Mesendoderm (in vitro differentiated cells): ENCODE measurements at regions not wholly inside any gene's neighbourhood (a gene's known extent, or its start where the extent isn't known, plus 50 kb on each side); places are given as distances from the start of the nearest gene placed in this dataset.
"Not testable (repeated sequence)": the region's sequence is repeated elsewhere in the genome, so short reads cannot be mapped to it uniquely, and the experiment has no call there.

ENCODE experiments used
- DNase-seq: peaks from one replicate; pipeline ENCODE4 v3.0.0; 2013
- H2AK5ac ChIP-seq: 2 replicates; pipeline ENCODE4 v1.6.1; 2013; ENCODE audit warnings: low read length, inconsistent platforms
- H2BK120ac ChIP-seq: 2 replicates; pipeline ENCODE4 v1.6.1; 2013; ENCODE audit warnings: low read depth, mild to moderate bottlenecking, low read length, moderate library complexity, mixed read lengths
- H2BK15ac ChIP-seq: replicated peaks from 2 replicates; pipeline ENCODE4 v1.6.1; 2013; ENCODE audit warnings: low read depth, mild to moderate bottlenecking, moderate library complexity
- H2BK5ac ChIP-seq: 2 replicates; pipeline ENCODE4 v1.6.1; 2013; ENCODE audit warnings: low read length, inconsistent platforms
- H3K18ac ChIP-seq: 2 replicates; pipeline ENCODE4 v1.6.1; 2013; ENCODE audit warnings: mild to moderate bottlenecking, low read length, mixed read lengths
- H3K23ac ChIP-seq: one replicate; pipeline ENCODE4 v1.6.1; 2013; ENCODE audit warnings: low read length
- H3K27ac ChIP-seq: 2 replicates; pipeline ENCODE4 v1.5.1; 2013; ENCODE audit warnings: low read depth, mild to moderate bottlenecking, inconsistent platforms, low read length, moderate library complexity
- H3K27me3 ChIP-seq: 2 replicates; pipeline ENCODE4 v1.6.1; 2013; ENCODE audit warnings: low read length, control low read depth, mild to moderate bottlenecking, inconsistent platforms; ENCODE audit not compliant: insufficient read depth, poor library complexity
- H3K36me3 ChIP-seq: 2 replicates; pipeline ENCODE4 v1.6.1; 2013; ENCODE audit warnings: low read length, inconsistent platforms; ENCODE audit not compliant: control insufficient read depth, insufficient read depth
- H3K4ac ChIP-seq: one replicate; pipeline ENCODE4 v1.6.1; 2013; ENCODE audit warnings: low read depth, mild to moderate bottlenecking, low read length, moderate library complexity
- H3K4me1 ChIP-seq: 2 replicates; pipeline ENCODE4 v1.6.1; 2013; ENCODE audit warnings: low read depth, low read length, inconsistent platforms; ENCODE audit not compliant: control insufficient read depth
- H3K4me2 ChIP-seq: 2 replicates; pipeline ENCODE4 v1.6.1; 2013; ENCODE audit warnings: low read length
- H3K4me3 ChIP-seq: 2 replicates; pipeline ENCODE4 v1.5.1; 2013; ENCODE audit warnings: mild to moderate bottlenecking, low read length
- H3K56ac ChIP-seq: one replicate; pipeline ENCODE4 v1.6.1; 2013; ENCODE audit warnings: low read length
- H3K79me1 ChIP-seq: 2 replicates; pipeline ENCODE4 v1.6.1; 2013; ENCODE audit warnings: low read length, inconsistent platforms
- H3K79me2 ChIP-seq: 2 replicates; pipeline ENCODE4 v1.6.1; 2013; ENCODE audit warnings: mild to moderate bottlenecking, low read length; ENCODE audit not compliant: control insufficient read depth, insufficient read depth
- H3K9ac ChIP-seq: 2 replicates; pipeline ENCODE4 v1.6.1; 2013; ENCODE audit warnings: low read length, inconsistent platforms
- H4K5ac ChIP-seq: one replicate; pipeline ENCODE4 v1.6.1; 2013; ENCODE audit warnings: low read length
- H4K8ac ChIP-seq: one replicate; pipeline ENCODE4 v1.6.1; 2013; ENCODE audit warnings: low read depth, mild to moderate bottlenecking, control low read depth, low read length, moderate library complexity
- WGBS: extraction: QIAGEN DNeasy Blood & Tissue Kit; methylation state at CpG from one replicate; pipeline ENCODE4 v1.1.7; 2013; ENCODE audit warnings: low lambda C conversion rate, missing lambda C conversion rate; ENCODE audit not compliant: insufficient coverage; ENCODE audit errors: extremely low coverage; 5-methylcytosine and 5-hydroxymethylcytosine counted together

DNA sequence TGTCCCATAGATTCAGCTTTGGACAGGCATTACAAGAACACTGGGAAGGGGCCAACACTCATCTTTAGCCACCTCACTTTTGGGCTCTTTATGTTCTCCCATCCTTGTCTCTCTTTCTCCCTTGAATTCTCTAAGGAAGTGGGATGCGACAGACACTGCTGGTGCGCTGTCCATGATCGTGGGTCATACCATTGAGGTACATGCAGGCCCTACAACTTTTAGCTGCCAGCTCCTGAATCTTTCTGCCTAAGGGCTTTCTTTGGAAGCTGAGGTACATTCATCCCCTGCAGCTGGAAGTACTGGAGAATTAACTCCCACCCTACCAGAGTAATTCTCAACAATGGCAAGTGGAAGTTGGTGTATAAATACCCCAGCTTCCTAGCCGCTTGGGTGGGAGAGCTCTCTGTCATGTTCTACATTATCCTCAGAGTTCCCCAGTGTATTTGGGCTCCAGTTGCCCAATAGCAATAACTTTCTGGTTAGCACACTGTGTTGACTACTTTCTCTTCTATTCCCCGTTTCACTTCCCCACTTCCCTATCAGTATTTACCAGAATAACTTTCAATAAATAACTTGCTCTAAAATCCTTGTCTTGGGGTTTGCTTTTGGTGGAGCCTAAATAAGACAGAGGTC is 75.6 kb upstream of the ADRA1D start:
- no peak overlapping the region for H2BK15ac ChIP-seq
- no peak overlapping the region for H3K4ac ChIP-seq
- no peak overlapping the region for H2AK5ac ChIP-seq
- H2BK5ac ChIP-seq, result no peak overlapping the region
- DNase-seq, result no peak
- H3K36me3 ChIP-seq, result no peaks in the 10 kb centered on the region
- H3K27ac ChIP-seq, result no peak overlapping the region
- no peak overlapping the region for H3K9ac ChIP-seq
- H3K79me2 ChIP-seq, result no peaks in the 10 kb centered on the region
- no peaks in the 10 kb centered on the region for H3K4me1 ChIP-seq
- H3K4me2 ChIP-seq, result no peak overlapping the region
- H2BK120ac ChIP-seq, result no peak overlapping the region
- no CpG with 5 or more reads among the region's 5 CpGs for WGBS
- no peak overlapping the region for H3K56ac ChIP-seq
- H4K8ac ChIP-seq, result no peak overlapping the region
- H3K4me3 ChIP-seq, result no peak overlapping the region
- no peak overlapping the region for H3K23ac ChIP-seq
- no peaks in the 10 kb centered on the region for H3K79me1 ChIP-seq
- H4K5ac ChIP-seq, result no peak overlapping the region
- no peaks in the 10 kb centered on the region for H3K27me3 ChIP-seq
- no peak overlapping the region for H3K18ac ChIP-seq

DNA sequence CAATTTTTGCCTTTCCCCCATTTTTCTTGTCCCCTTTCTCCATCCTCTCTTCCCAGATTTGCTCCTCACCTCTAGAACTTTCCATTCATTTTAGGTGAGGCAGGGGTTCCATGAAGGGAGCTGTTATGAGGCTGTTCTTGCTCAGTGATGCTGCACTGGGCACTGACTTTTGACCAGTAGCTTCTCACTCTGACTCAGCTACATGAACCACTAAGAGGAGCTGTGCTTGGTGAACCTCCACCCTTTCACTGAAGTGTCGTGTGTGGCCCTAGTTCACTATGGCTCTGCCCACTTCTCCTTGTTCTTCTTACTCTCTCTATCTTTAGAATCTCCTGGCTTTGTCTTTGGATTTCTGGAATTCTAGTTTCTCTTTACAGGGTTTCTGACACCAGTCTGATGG is 73.4 kb upstream of the ADRA1D start:
- no peak overlapping the region for H2BK15ac ChIP-seq
- H3K56ac ChIP-seq, result no peak overlapping the region
- no CpG with 5 or more reads among the region's 1 CpG for WGBS
- H3K36me3 ChIP-seq, result no peaks in the 10 kb centered on the region
- H2BK120ac ChIP-seq, result no peak overlapping the region
- no peak overlapping the region for H3K27ac ChIP-seq
- no peaks in the 10 kb centered on the region for H3K27me3 ChIP-seq
- H3K4ac ChIP-seq, result no peak overlapping the region
- H2AK5ac ChIP-seq, result no peak overlapping the region
- no peaks in the 10 kb centered on the region for H3K4me1 ChIP-seq
- no peak overlapping the region for H4K8ac ChIP-seq
- no peak overlapping the region for H3K18ac ChIP-seq
- no peaks in the 10 kb centered on the region for H3K79me1 ChIP-seq
- DNase-seq, result no peak
- H3K4me2 ChIP-seq, result no peak overlapping the region
- no peak overlapping the region for H4K5ac ChIP-seq
- H3K4me3 ChIP-seq, result no peak overlapping the region
- no peak overlapping the region for H3K23ac ChIP-seq
- H3K9ac ChIP-seq, result no peak overlapping the region
- no peak overlapping the region for H2BK5ac ChIP-seq
- H3K79me2 ChIP-seq, result no peaks in the 10 kb centered on the region

DNA sequence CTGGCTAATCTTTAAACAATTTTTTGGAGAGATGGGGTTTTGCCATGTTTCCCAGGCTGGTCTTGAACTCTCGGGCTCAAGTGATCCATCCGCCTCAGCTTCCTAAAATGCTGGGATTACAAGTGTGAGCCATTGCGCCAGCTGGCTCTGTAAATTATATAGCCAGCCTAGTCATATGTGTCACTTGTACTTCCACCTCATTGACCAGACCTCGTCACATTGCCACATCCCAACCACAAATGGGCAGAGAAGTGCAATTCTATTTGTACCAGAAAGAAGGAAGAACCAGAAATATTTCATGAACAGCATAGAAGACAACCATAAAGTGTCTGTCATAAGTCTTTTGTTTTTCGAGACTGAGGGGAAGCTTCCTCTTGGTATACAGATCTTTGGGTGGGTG is 71.2 kb upstream of the ADRA1D start:
- no peaks in the 10 kb centered on the region for H3K36me3 ChIP-seq
- H4K8ac ChIP-seq, result no peak overlapping the region
- no peak overlapping the region for H3K9ac ChIP-seq
- H4K5ac ChIP-seq, result no peak overlapping the region
- WGBS, result no CpG with 5 or more reads among the region's 5 CpGs
- H3K79me1 ChIP-seq, result no peaks in the 10 kb centered on the region
- H3K27ac ChIP-seq, result no peak overlapping the region
- H2BK15ac ChIP-seq, result no peak overlapping the region
- no peaks in the 10 kb centered on the region for H3K79me2 ChIP-seq
- H2BK120ac ChIP-seq, result no peak overlapping the region
- no peaks in the 10 kb centered on the region for H3K27me3 ChIP-seq
- H2AK5ac ChIP-seq, result no peak overlapping the region
- no peak overlapping the region for H3K56ac ChIP-seq
- no peak overlapping the region for H3K4me3 ChIP-seq
- no peak overlapping the region for H3K4ac ChIP-seq
- no peak overlapping the region for H3K4me2 ChIP-seq
- H3K4me1 ChIP-seq, result no peaks in the 10 kb centered on the region
- no peak for DNase-seq
- H2BK5ac ChIP-seq, result no peak overlapping the region
- H3K18ac ChIP-seq, result no peak overlapping the region
- no peak overlapping the region for H3K23ac ChIP-seq

DNA sequence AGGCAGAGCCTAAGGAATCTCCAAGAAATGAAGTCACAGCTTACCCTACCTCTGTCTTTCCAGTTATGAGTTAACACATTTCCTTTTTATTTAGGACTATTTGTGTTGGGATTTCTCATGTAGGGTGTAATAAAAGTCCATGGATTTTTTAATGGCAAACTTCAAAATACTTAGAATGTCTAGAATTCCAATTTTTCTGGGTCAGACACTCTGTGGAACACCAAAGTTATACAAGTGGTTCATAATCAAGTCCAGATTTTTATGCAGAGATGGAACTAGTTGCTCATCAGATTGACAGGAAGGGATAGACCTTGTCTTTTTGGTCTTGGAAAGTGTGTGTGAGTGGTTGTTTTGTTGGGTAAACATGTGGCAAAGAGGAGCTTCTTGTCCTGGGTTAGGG is 69.8 kb upstream of the ADRA1D start:
- H3K4me1 ChIP-seq, result no peaks in the 10 kb centered on the region
- H3K18ac ChIP-seq, result no peak overlapping the region
- no peak overlapping the region for H3K27ac ChIP-seq
- no peak overlapping the region for H2BK120ac ChIP-seq
- H2BK5ac ChIP-seq, result no peak overlapping the region
- H4K5ac ChIP-seq, result no peak overlapping the region
- no peak overlapping the region for H4K8ac ChIP-seq
- no peak overlapping the region for H3K56ac ChIP-seq
- no peak overlapping the region for H3K4ac ChIP-seq
- no peak overlapping the region for H2BK15ac ChIP-seq
- no peak overlapping the region for H3K9ac ChIP-seq
- no peaks in the 10 kb centered on the region for H3K79me1 ChIP-seq
- no peak overlapping the region for H3K23ac ChIP-seq
- no peaks in the 10 kb centered on the region for H3K27me3 ChIP-seq
- H2AK5ac ChIP-seq, result no peak overlapping the region
- no peak overlapping the region for H3K4me2 ChIP-seq
- no peak overlapping the region for H3K4me3 ChIP-seq
- no peaks in the 10 kb centered on the region for H3K36me3 ChIP-seq
- DNase-seq, result no peak
- H3K79me2 ChIP-seq, result no peaks in the 10 kb centered on the region

DNA sequence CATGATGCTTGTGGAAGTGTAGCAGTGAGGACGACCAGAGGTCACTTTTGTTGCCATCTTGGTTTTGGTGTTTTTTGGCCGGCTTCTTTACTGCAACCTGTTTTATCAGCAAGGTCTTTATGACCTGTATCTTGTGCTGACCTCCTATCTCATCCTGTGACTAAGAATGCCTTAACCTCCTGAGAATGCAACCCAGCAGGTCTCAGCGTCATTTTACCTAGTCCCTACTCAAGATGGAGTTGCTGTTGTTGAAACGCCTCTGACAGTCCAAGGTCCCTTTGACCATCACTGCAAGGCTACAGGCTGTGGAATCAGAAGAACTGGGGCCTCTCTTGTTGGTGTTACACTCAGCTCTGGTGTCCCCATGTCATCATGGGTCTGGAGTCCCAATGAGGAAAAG is 61.5 kb upstream of the ADRA1D start:
- H3K4ac ChIP-seq, H3K4me1 ChIP-seq, H3K4me3 ChIP-seq, H2BK15ac ChIP-seq, H3K18ac ChIP-seq, H2AK5ac ChIP-seq, H3K9ac ChIP-seq, DNase-seq, H3K23ac ChIP-seq, H2BK120ac ChIP-seq, H3K27ac ChIP-seq, H3K79me2 ChIP-seq, H3K4me2 ChIP-seq, H3K27me3 ChIP-seq, H4K8ac ChIP-seq, H3K79me1 ChIP-seq, H2BK5ac ChIP-seq, H4K5ac ChIP-seq, H3K56ac ChIP-seq, H3K36me3 ChIP-seq: not testable (repeated sequence)
- WGBS, result no CpG with 5 or more reads among the region's 4 CpGs

DNA sequence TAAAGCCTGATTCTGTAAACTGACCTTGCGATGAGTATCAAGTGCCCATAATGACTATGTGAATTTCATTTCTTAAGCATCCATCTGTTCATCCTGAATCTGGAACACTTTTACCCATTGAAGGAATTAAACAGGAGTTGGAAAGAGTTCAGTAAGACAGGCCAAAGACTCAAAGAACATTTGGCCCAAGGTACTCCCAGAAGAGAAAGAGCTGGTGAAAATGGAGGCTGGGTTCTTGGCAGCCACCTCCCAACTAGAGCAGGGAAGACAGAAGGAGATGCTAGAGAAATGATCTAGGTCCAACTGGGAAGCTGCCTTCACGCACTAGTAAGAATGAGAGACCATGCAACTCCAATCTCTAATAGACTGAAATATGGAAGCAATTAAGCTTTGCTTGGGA is 57.1 kb upstream of the ADRA1D start:
- Histone ChIP-seq H2BK15ac (no peak overlapping the region), H3K27ac (no peak overlapping the region), H3K4me2 (no peak overlapping the region), H3K79me1 (no peaks in the 10 kb centered on the region), H4K8ac (no peak overlapping the region), H3K9ac (no peak overlapping the region), H3K23ac (no peak overlapping the region), H3K36me3 (no peaks in the 10 kb centered on the region), H3K4me1 (no peaks in the 10 kb centered on the region), H3K4me3 (no peak overlapping the region), H2BK120ac (no peak overlapping the region), H3K18ac (no peak overlapping the region), H3K56ac (no peak overlapping the region), H3K4ac (no peak overlapping the region), H3K79me2 (no peaks in the 10 kb centered on the region), H2BK5ac (no peak overlapping the region), H3K27me3 (no peaks in the 10 kb centered on the region), H2AK5ac (no peak overlapping the region), H4K5ac (no peak overlapping the region)
- WGBS, result no CpG with 5 or more reads among the region's 2 CpGs
- DNase-seq, result no peak
